ENCODE measurements at regions not wholly inside any gene's neighbourhood (a gene's known extent, or its start where the extent isn't known, plus 50 kb on each side); places are given as distances from the start of the nearest gene placed in this dataset.

- DNase-seq (ENCODE audit: low read depth, low spot score), result no peak
Measured at GRCh38 chr1:115204513-115204912, 115.2 kb upstream of the TSPAN2 start.

DNA sequence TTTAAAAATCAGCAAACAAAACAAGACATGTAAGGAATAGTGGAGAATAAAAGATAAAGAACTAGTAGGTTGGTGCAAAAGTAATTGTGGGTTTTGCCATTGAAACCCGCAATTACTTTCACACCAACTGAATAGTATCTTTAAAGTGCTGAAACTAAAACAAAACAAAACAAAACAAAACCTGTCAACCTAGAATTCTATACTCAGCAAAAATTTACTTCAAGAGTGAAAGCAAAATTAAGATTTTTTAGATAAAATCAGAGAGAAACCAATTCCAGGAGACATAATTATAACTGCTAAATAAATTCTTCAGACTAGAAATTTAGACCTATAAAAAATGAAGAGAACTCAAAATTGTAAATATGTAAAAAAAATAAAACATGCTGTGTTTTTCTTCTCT lies 114.0 kb upstream of the TSPAN2 start:
- DNase-seq (ENCODE audit: low read depth, low spot score), result no peak

DNA sequence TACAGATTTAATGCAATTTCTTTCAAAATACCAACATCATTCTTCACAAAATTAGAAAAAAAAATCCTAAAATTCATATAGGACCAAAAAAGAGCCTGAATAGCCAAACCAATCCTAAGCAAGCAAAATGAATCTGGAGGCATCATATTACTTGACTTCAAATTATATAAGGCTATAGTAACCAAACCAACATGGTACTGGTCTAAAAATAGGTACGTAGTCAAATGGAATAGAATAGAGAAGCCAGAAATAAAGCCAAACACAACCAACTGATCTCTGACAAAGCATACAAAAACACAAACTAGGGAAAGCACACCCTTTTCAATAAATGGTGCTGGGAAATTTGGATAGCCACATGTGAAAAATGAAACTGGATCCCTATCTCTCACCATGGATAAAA lies 112.3 kb upstream of the TSPAN2 start:
- no peak for DNase-seq (ENCODE audit: low read depth, low spot score)

GRCh38 chr1:115199416-115200132 lies 110.3 kb upstream of the TSPAN2 start:
- no peak for DNase-seq (ENCODE audit: low read depth, low spot score)

- no peak for DNase-seq (ENCODE audit: low read depth, low spot score)
Measured at GRCh38 chr1:115198938-115199337, 109.6 kb upstream of the TSPAN2 start.

DNA sequence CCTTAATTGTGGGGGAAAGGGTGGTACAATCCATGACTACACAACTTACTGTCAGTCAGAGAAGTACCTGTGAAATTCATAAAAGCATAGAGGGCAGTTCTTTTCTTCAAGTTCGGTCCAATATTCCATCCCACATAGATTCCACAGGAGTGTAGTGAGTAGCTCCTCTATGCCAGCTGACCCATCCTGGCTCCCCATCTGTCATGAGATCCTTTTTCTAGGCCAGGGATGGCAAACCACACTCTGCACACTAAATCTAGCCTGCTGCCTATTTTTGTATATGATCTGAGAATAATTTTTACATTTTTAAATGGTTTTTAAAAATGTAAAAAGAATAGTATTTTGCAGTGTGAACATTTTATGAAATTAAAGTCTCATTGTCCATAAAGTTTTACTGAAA lies 107.0 kb upstream of the TSPAN2 start:
- no peak for DNase-seq (ENCODE audit: low read depth, low spot score)

DNA sequence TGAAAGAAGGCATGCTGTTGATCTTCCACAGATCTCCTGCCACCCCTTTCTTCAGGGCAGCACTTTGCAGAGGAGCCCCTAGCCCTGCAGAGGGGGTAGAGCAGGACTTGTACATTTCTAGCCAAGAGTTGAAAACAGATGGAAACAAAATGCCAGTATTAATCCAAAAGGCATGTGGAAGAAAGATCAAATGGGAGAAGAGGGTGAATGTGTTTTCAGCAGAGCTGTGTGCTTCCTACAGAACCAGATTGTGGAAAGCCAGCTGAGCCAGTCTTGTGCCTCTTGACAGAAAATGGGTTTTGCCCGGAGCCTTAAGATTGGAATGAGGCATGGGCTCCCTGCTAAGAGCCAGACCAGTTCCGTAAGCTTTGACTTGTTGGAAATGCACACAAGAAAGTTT lies 105.2 kb upstream of the TSPAN2 start:
- DNase-seq (ENCODE audit: low read depth, low spot score), result no peak

GRCh38 chr1:115193046-115193828 lies 103.9 kb upstream of the TSPAN2 start:
- no peak for DNase-seq (ENCODE audit: low read depth, low spot score)

- DNase-seq (ENCODE audit: low read depth, low spot score), result no peak
Measured at GRCh38 chr1:115192200-115192767, 103.0 kb upstream of the TSPAN2 start.

GRCh38 chr1:115191691-115192090 lies 102.4 kb upstream of the TSPAN2 start:
- no peak for DNase-seq (ENCODE audit: low read depth, low spot score)

- DNase-seq (ENCODE audit: low read depth, low spot score), result no peak
Measured at GRCh38 chr1:115190540-115191170, 101.4 kb upstream of the TSPAN2 start.

GRCh38 chr1:115189814-115190539 lies 100.7 kb upstream of the TSPAN2 start:
- no peak for DNase-seq (ENCODE audit: low read depth, low spot score)

DNA sequence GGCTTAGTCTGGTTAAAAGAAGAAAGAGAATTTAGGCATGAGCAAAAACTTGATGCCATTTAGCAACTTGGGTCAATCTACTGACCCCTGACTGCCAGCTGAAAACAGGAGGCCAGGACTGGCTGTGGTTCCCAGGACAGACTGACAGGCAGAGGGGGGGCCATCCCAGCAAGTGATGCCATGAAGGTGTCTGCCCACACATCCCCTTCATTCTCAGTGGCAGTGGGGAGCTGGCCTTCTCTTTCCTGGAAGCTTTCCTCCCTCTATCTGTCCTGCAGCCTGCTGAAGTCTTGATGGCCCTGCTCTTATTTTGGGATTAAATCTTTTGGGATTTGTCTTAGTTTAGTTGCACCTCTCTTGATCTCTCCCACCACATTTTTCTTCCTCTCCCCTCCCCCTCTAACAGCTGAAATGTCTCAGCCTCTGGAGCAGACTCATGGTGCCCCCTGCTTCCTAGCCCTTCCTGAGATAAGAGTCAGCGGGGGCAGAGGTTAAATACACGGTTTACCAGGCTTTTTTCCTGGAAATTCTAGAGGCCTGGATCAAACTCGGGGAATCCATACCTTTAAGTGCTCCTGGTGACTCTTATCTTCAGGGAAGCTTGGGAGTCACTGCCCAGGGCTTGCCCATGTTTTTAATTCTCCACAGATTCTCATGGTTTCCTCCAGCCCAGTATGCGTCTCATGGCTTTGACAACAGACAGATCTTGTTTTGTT lies 99.5 kb upstream of the TSPAN2 start:
- no peak for DNase-seq (ENCODE audit: low read depth, low spot score)

- no peak for DNase-seq (ENCODE audit: low read depth, low spot score)
Measured at GRCh38 chr1:115186711-115187265, 97.5 kb upstream of the TSPAN2 start.

- DNase-seq (ENCODE audit: low read depth, low spot score), result no peak
Measured at GRCh38 chr1:115185336-115185735, 96.0 kb upstream of the TSPAN2 start.

GRCh38 chr1:115184951-115185331 lies 95.6 kb upstream of the TSPAN2 start:
- no peak for DNase-seq (ENCODE audit: low read depth, low spot score)

DNA sequence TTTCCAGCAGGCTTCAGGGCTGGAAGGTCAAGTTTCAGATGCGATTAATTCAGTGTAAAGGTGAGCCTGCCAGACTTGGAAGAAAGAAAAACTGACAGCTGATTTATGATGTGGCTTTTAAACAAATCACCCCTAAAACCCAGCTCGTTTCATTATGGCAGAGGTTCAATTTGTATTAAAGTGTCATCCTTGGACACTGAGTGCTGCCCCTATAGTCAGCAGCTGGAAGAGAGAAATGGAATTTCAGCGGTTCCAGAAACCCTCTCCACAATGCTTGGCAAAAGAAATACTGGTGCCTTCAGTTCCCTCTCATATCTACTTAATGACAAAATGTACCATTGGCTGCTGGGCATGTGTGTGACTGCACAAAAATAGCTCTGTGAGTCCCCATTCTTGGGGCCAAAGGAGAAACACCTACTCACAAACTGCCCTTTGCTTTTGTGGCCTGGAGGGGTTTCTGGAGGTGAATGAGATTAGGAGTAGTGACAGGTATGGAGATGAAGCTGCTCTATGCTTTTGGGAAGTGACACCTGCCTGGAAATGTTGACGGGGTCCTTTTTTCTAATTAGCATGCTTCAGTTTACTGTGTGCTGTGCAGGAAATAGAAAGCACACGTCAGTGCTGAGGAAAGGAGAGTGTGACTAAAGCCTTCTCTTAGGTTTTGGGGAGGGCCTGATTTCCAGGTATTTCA lies 95.1 kb upstream of the TSPAN2 start:
- no peak for DNase-seq (ENCODE audit: low read depth, low spot score)

- DNase-seq (ENCODE audit: low read depth, low spot score), result no peak
Measured at GRCh38 chr1:115183721-115184259, 94.5 kb upstream of the TSPAN2 start.

DNA sequence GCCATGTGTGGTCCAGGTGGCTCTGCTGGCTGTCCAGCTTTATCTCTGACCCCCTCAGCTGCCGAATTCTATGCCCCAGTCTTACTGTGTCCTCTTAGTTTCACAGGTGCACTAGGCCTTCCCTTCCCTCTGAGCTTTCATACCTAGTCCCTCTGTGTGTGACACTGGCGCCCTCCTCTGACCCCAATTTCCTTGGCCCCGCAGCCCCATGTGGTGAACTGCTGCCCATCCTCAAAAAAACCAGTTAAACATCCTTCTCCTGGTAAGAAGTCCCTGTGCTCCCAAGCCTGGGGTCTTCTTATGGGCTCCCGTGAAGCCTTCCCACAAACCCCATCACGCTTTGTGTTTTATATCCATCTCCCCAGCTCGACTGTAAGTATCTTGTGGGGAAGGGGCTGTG lies 93.9 kb upstream of the TSPAN2 start:
- no peak for DNase-seq (ENCODE audit: low read depth, low spot score)
